H1 (cell line): ENCODE measurements at regions not wholly inside any gene's neighbourhood (a gene's known extent, or its start where the extent isn't known, plus 50 kb on each side); places are given as distances from the start of the nearest gene placed in this dataset.

Source experiments
- CTCF ChIA-PET: fragments of 300-600 bp; sonication (Branson Sonifier 250); formaldehyde crosslinking; loops from one replicate; lab custom pipeline; 2021; ENCODE audit not compliant: partially characterized antibody; lab: Charles Lee
- POLR2A ChIA-PET: fragments of 300-600 bp; sonication (Branson Sonifier 250); formaldehyde crosslinking; loops from one replicate; lab custom pipeline; 2021; ENCODE audit warnings: inconsistent platforms; ENCODE audit not compliant: partially characterized antibody; lab: Charles Lee
- DNase-seq, 2 experiments: peaks; one replicate each; pipeline versions ENCODE4 v3.0.0 to v3.0.0-alpha.2; 2010 to 2022; ENCODE audit warnings: low spot score in 2 of 2, low read depth in 1 of 2, mixed read lengths in 1 of 2
- FAIRE-seq: peaks from 2 replicates; lab custom pipeline; 2011; peaks lifted over from hg19 to GRCh38; lab: Jason Lieb, UNC
- H2AFZ ChIP-seq: 2 replicates; pipeline ENCODE4 v1.8.1; 2012; ENCODE audit warnings: low read length, inconsistent platforms
- H2AK5ac ChIP-seq: 2 replicates; pipeline ENCODE4 v1.6.1; 2013; ENCODE audit warnings: low read depth, low read length
- H2BK120ac ChIP-seq: replicated peaks from 2 replicates; pipeline ENCODE3; 2013; ENCODE audit warnings: low read depth, low read length, inconsistent platforms
- H2BK12ac ChIP-seq: 2 replicates; pipeline ENCODE4 v1.6.1; 2013; ENCODE audit warnings: low read depth, low read length
- H2BK15ac ChIP-seq: 2 replicates; pipeline ENCODE4 v1.6.1; 2013; ENCODE audit warnings: low read length
- H2BK20ac ChIP-seq: 2 replicates; pipeline ENCODE4 v1.6.1; 2013; ENCODE audit warnings: low read length
- H2BK5ac ChIP-seq: 2 replicates; pipeline ENCODE4 v1.6.1; 2013; ENCODE audit warnings: low read depth, low read length
- H3K14ac ChIP-seq: 2 replicates; pipeline ENCODE4 v1.6.1; 2013; ENCODE audit warnings: inconsistent platforms; ENCODE audit not compliant: insufficient read length
- H3K18ac ChIP-seq: 2 replicates; pipeline ENCODE4 v1.6.1; 2013; ENCODE audit warnings: low read length; ENCODE audit errors: extremely low read depth
- H3K23ac ChIP-seq: 2 replicates; pipeline ENCODE4 v1.6.1; 2013; ENCODE audit warnings: inconsistent platforms; ENCODE audit not compliant: insufficient read length
- H3K23me2 ChIP-seq: 2 replicates; pipeline ENCODE4 v1.6.1; 2013; ENCODE audit warnings: low read depth, low read length
- H3K27ac ChIP-seq: 2 replicates; pipeline ENCODE4 v1.6.1; 2011; ENCODE audit warnings: low read depth, low read length, inconsistent platforms
- H3K27me3 ChIP-seq, 4 experiments: replicated peaks in 1 of 4; 1 replicate in 1 of 4; 2 replicates in 3 of 4; pipeline versions ENCODE4 v1.6.1 to v1.8.1; 2011 to 2013; ENCODE audit warnings: low read length in 3 of 4, mild to moderate bottlenecking in 3 of 4, inconsistent platforms in 2 of 4, mixed read lengths in 2 of 4, moderate library complexity in 1 of 4; ENCODE audit not compliant: control insufficient read depth in 3 of 4, insufficient read depth in 3 of 4; ENCODE audit errors: extremely low read depth in 1 of 4
- H3K36me3 ChIP-seq, 4 experiments: 2 replicates each; pipeline versions ENCODE4 v1.6.1 to v1.8.1; 2011 to 2013; ENCODE audit warnings: mild to moderate bottlenecking in 4 of 4, low read length in 3 of 4, moderate library complexity in 2 of 4, control low read depth in 1 of 4, inconsistent platforms in 1 of 4; ENCODE audit not compliant: insufficient read depth in 4 of 4, control insufficient read depth in 2 of 4
- H3K4ac ChIP-seq: replicated peaks from 2 replicates; pipeline ENCODE3; 2013; ENCODE audit warnings: low read length, low read depth, mixed read lengths, inconsistent platforms; ENCODE audit not compliant: insufficient read length
- H3K4me1 ChIP-seq, 4 experiments: replicated peaks in 1 of 4; 1 replicate in 1 of 4; 2 replicates in 3 of 4; pipeline versions ENCODE4 v1.6.1 to v1.8.1; 2011 to 2013; ENCODE audit warnings: low read length in 3 of 4, inconsistent platforms in 2 of 4, mixed read lengths in 1 of 4; ENCODE audit not compliant: insufficient read depth in 4 of 4, control insufficient read depth in 3 of 4
- H3K4me2 ChIP-seq, 2 experiments: 2 replicates each; pipeline versions ENCODE4 v1.6.1 to v1.8.1; 2011 to 2013; ENCODE audit warnings: low read depth in 2 of 2, low read length in 2 of 2, control low read depth in 1 of 2, inconsistent platforms in 1 of 2, mild to moderate bottlenecking in 1 of 2; ENCODE audit not compliant: insufficient read depth in 1 of 2
- H3K4me3 ChIP-seq, 4 experiments: fragments of 200-600, 300-600 bp in 1 of 4; sonication (generic), shearing (Covaris generic), sonication (Bioruptor Twin) in 1 of 4; 2 replicates each; pipeline versions ENCODE4 v1.5.1 to v1.8.1; 2011 to 2016; ENCODE audit warnings: low read length in 4 of 4, low read depth in 3 of 4, control low read depth in 2 of 4, inconsistent platforms in 2 of 4, mild to moderate bottlenecking in 2 of 4, mixed read lengths in 1 of 4, moderate library complexity in 1 of 4; ENCODE audit not compliant: insufficient read depth in 2 of 4; ENCODE audit errors: extremely low read depth in 1 of 4
- H3K56ac ChIP-seq: replicated peaks from 2 replicates; pipeline ENCODE3; 2013; ENCODE audit warnings: low read depth, mild to moderate bottlenecking, mixed read lengths, low read length, inconsistent platforms; ENCODE audit not compliant: insufficient read length
- H3K79me1 ChIP-seq: 2 replicates; pipeline ENCODE4 v1.6.1; 2013; ENCODE audit warnings: low read depth, low read length, control low read depth
- H3K79me2 ChIP-seq, 2 experiments: 2 replicates each; pipeline versions ENCODE4 v1.6.1 to v1.8.1; 2012 to 2013; ENCODE audit warnings: low read length in 2 of 2, mild to moderate bottlenecking in 2 of 2, inconsistent platforms in 1 of 2; ENCODE audit not compliant: insufficient read depth in 2 of 2, control insufficient read depth in 1 of 2
- H3K9ac ChIP-seq, 4 experiments: replicated peaks in 1 of 4; 1 replicate in 1 of 4; 2 replicates in 3 of 4; pipeline versions ENCODE4 v1.6.1 to v1.8.1; 2011 to 2013; ENCODE audit warnings: low read depth in 3 of 4, low read length in 3 of 4, control low read depth in 2 of 4, mild to moderate bottlenecking in 2 of 4, moderate library complexity in 2 of 4, inconsistent platforms in 1 of 4; ENCODE audit errors: extremely low read depth in 1 of 4
- H3K9me3 ChIP-seq, 2 experiments: 2 replicates each; pipeline versions ENCODE4 v1.6.1 to v1.8.1; 2012 to 2013; ENCODE audit warnings: mild to moderate bottlenecking in 2 of 2, moderate library complexity in 2 of 2, control low read depth in 1 of 2, inconsistent platforms in 1 of 2, low read depth in 1 of 2, low read length in 1 of 2, mixed read lengths in 1 of 2; ENCODE audit not compliant: insufficient read depth in 2 of 2
- H4K20me1 ChIP-seq, 2 experiments: replicated peaks in 1 of 2; 2 replicates each; pipeline versions ENCODE3 to v1.8.1; 2011 to 2013; ENCODE audit warnings: inconsistent platforms in 2 of 2, low read length in 2 of 2, mild to moderate bottlenecking in 1 of 2; ENCODE audit not compliant: insufficient read depth in 2 of 2, control insufficient read depth in 1 of 2
- H4K5ac ChIP-seq: 2 replicates; pipeline ENCODE4 v1.6.1; 2013; ENCODE audit warnings: low read length, low read depth, mixed read lengths, inconsistent platforms; ENCODE audit not compliant: insufficient read length
- H4K8ac ChIP-seq: 2 replicates; pipeline ENCODE4 v1.8.0; 2013; ENCODE audit warnings: mild to moderate bottlenecking, moderate library complexity, low read length, inconsistent platforms; ENCODE audit not compliant: insufficient read depth; ENCODE audit errors: extremely low read depth
- H4K91ac ChIP-seq: replicated peaks from 2 replicates; pipeline ENCODE3; 2013; ENCODE audit warnings: low read length, mixed read lengths, inconsistent platforms; ENCODE audit not compliant: insufficient read length
- EGR1 ChIP-seq: IDR thresholded peaks from 2 replicates; pipeline ENCODE4 v1.6.1; 2011; ENCODE audit warnings: low read depth, low read length, borderline replicate concordance
- EP300 ChIP-seq, 2 experiments: IDR thresholded peaks; 1 replicate in 1 of 2; 2 replicates in 1 of 2; pipeline ENCODE4 v1.6.1; 2011 to 2012; ENCODE audit warnings: low read depth in 2 of 2, low read length in 2 of 2, mild to moderate bottlenecking in 2 of 2, borderline replicate concordance in 1 of 2, inconsistent platforms in 1 of 2, moderate library complexity in 1 of 2
- EZH2 ChIP-seq: fragments of 200-600 bp; sonication (generic); IDR thresholded peaks from 2 replicates; pipeline ENCODE4 v1.7.1; 2012; ENCODE audit warnings: low read depth, mild to moderate bottlenecking, moderate library complexity, low read length, inconsistent platforms; ENCODE audit not compliant: severe bottlenecking
- HDAC2 ChIP-seq, 2 experiments: fragments of 300-600 bp in 1 of 2; sonication (generic) in 1 of 2; IDR thresholded peaks; 2 replicates each; pipeline ENCODE4 v1.6.1; 2011 to 2012; ENCODE audit warnings: low read depth in 2 of 2, low read length in 2 of 2, mild to moderate bottlenecking in 2 of 2, moderate library complexity in 2 of 2, borderline replicate concordance in 1 of 2, inconsistent platforms in 1 of 2
- HDAC6 ChIP-seq: IDR thresholded peaks from one replicate; pipeline ENCODE4 v1.7.1; 2012; ENCODE audit warnings: low read depth, mild to moderate bottlenecking, inconsistent platforms, low read length, moderate library complexity
- SAP30 ChIP-seq: fragments of 300-600 bp; sonication (generic); IDR thresholded peaks from 2 replicates; pipeline ENCODE4 v1.7.1; 2012; ENCODE audit warnings: low read length, moderate library complexity, mild to moderate bottlenecking, inconsistent platforms; ENCODE audit not compliant: insufficient read depth, insufficient replicate concordance
- TAF1 ChIP-seq: IDR thresholded peaks from 2 replicates; pipeline ENCODE4 v1.6.1; 2011; ENCODE audit warnings: mild to moderate bottlenecking, low read depth, low read length
- YY1 ChIP-seq: IDR thresholded peaks from 2 replicates; pipeline ENCODE4 v1.6.1; 2011; ENCODE audit warnings: low read depth, mild to moderate bottlenecking, low read length
- WGBS, 2 experiments: shearing (Covaris generic) in 1 of 2; methylation state at CpG; one replicate each; pipeline versions ENCODE4 v1.1.6 to v1.1.7; 2013 to 2015; ENCODE audit warnings: low lambda C conversion rate in 2 of 2, mixed read lengths in 2 of 2, inconsistent platforms in 1 of 2, low coverage in 1 of 2, missing lambda C conversion rate in 1 of 2; ENCODE audit not compliant: insufficient replicate concordance in 2 of 2, insufficient coverage in 1 of 2, insufficient read length in 1 of 2; ENCODE audit errors: extremely low coverage in 1 of 2, missing lambda C conversion rate in 1 of 2; 5-methylcytosine and 5-hydroxymethylcytosine counted together
- TF ChIP-seq, protein P1 (sequence below), 3 experiments: IDR thresholded peaks; 1 replicate in 2 of 3; 2 replicates in 1 of 3; pipeline versions ENCODE4 v1.5.1 to v1.6.1; 2011; ENCODE audit warnings: low read length in 3 of 3, mild to moderate bottlenecking in 3 of 3, inconsistent platforms in 2 of 3, low read depth in 1 of 3, moderate library complexity in 1 of 3; ENCODE audit not compliant: insufficient read depth in 1 of 3; ENCODE audit errors: control extremely low read depth in 1 of 3

GRCh38 chr2:183798535-183798934 is 674.3 kb downstream of the NUP35 start:
- Histone ChIP-seq H3K9ac (no peak overlapping the region), H2BK15ac (no peak overlapping the region), H4K5ac (no peak overlapping the region), H2BK120ac (no peak overlapping the region), H2AFZ (no peak overlapping the region), H3K27ac (no peak overlapping the region), H2BK20ac (no peak overlapping the region), H3K4me3 (no peak overlapping the region), H3K79me2 (no peaks in the 10 kb centered on the region), H2AK5ac (no peak overlapping the region), H3K14ac (no peak overlapping the region), H3K79me1 (no peaks in the 10 kb centered on the region), H3K56ac (no peak overlapping the region), H3K36me3 (no peaks in the 10 kb centered on the region), H3K4me2 (no peak overlapping the region), H3K4ac (no peak overlapping the region), H4K91ac (no peak overlapping the region), H4K20me1 (no peaks in the 10 kb centered on the region), H2BK12ac (no peak overlapping the region), H3K4me1 (no peaks in the 10 kb centered on the region), H3K23me2 (no peaks in the 10 kb centered on the region), H3K9me3 (no peaks in the 10 kb centered on the region), H4K8ac (no peak overlapping the region), H2BK5ac (no peak overlapping the region), H3K18ac (no peak overlapping the region), H3K27me3 (no peaks in the 10 kb centered on the region), H3K23ac (no peak overlapping the region)
- ChIA-PET CTCF (no interaction called here), POLR2A (no interaction called here)
- TF ChIP-seq SAP30 (no peak), TAF1 (no peak), EZH2 (no peak), YY1 (no peak), HDAC6 (no peak), HDAC2 (IDR thresholded peaks at IDR 0.05; ENCODE audit: borderline replicate concordance in 1 of 2, low read depth in 2 of 2, low read length in 2 of 2) (no peak), EGR1 (no peak), EP300 (IDR thresholded peaks at IDR 0.05; ENCODE audit: borderline replicate concordance in 1 of 2, low read depth in 2 of 2, low read length in 2 of 2) (no peak)
- TF ChIP-seq, protein P1, sequence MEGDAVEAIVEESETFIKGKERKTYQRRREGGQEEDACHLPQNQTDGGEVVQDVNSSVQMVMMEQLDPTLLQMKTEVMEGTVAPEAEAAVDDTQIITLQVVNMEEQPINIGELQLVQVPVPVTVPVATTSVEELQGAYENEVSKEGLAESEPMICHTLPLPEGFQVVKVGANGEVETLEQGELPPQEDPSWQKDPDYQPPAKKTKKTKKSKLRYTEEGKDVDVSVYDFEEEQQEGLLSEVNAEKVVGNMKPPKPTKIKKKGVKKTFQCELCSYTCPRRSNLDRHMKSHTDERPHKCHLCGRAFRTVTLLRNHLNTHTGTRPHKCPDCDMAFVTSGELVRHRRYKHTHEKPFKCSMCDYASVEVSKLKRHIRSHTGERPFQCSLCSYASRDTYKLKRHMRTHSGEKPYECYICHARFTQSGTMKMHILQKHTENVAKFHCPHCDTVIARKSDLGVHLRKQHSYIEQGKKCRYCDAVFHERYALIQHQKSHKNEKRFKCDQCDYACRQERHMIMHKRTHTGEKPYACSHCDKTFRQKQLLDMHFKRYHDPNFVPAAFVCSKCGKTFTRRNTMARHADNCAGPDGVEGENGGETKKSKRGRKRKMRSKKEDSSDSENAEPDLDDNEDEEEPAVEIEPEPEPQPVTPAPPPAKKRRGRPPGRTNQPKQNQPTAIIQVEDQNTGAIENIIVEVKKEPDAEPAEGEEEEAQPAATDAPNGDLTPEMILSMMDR (IDR thresholded peaks at IDR 0.05; ENCODE audit: control extremely low read depth in 1 of 3, insufficient read depth in 1 of 3, low read depth in 1 of 3, low read length in 3 of 3), result no peak
- no peak for FAIRE-seq
- WGBS, 2 experiments, result 93% methylated on average over 4 of the region's 4 CpGs; no CpG with 5 or more reads in 1 of the 2 experiments
- DNase-seq, result no peak
